Endothelial cell of umbilical vein (primary cell): ENCODE measurements at regions not wholly inside any gene's neighbourhood (a gene's known extent, or its start where the extent isn't known, plus 50 kb on each side); places are given as distances from the start of the nearest gene placed in this dataset.

Source experiments
- BruUV-seq: library from RNA; stranded (reverse); fragments of 400-500 nt; replicated peaks from 2 replicates; lab custom pipeline; 2021; lab: Mats Ljungman, UMichigan
- CTCF ChIA-PET: fragments of 300-600, 350-600 bp; sonication (Branson Sonifier 250); formaldehyde crosslinking; loops from one replicate; lab custom pipeline; 2021; ENCODE audit warnings: antibody characterized with exemption, inconsistent platforms; lab: Charles Lee
- POLR2A ChIA-PET: fragments of 300-600, 350-600 bp; sonication (Branson Sonifier 250); formaldehyde crosslinking; loops from one replicate; lab custom pipeline; 2021; ENCODE audit warnings: antibody characterized with exemption, inconsistent platforms; lab: Charles Lee
- DNase-seq: peaks from one replicate; pipeline ENCODE4 v3.0.0-alpha.2; 2011; ENCODE audit warnings: low read depth, low spot score
- FAIRE-seq: peaks from 2 replicates; lab custom pipeline; 2011; peaks lifted over from hg19 to GRCh38; lab: Jason Lieb, UNC
- H2AFZ ChIP-seq: 2 replicates; pipeline ENCODE4 v1.6.0; 2012; ENCODE audit warnings: low read depth, low read length, control low read depth, inconsistent platforms
- H3K27ac ChIP-seq: 2 replicates; pipeline ENCODE4 v1.5.1; 2011; ENCODE audit warnings: low read depth, mild to moderate bottlenecking, control low read depth, low read length, moderate library complexity; ENCODE audit not compliant: insufficient read depth
- H3K27me3 ChIP-seq, 2 experiments: 2 replicates each; pipeline versions ENCODE4 v1.6.0 to v1.6.1; 2011; ENCODE audit warnings: low read length in 2 of 2, mixed read lengths in 1 of 2; ENCODE audit not compliant: control insufficient read depth in 2 of 2, insufficient read depth in 2 of 2
- H3K36me3 ChIP-seq, 2 experiments: 2 replicates in 1 of 2; 3 replicates in 1 of 2; pipeline ENCODE4 v1.5.1; 2011; ENCODE audit warnings: low read length in 2 of 2, mild to moderate bottlenecking in 1 of 2, moderate library complexity in 1 of 2; ENCODE audit not compliant: control insufficient read depth in 2 of 2, insufficient read depth in 2 of 2; ENCODE audit errors: extremely low read depth in 1 of 2
- H3K4me1 ChIP-seq: 3 replicates; pipeline ENCODE4 v1.5.1; 2011; ENCODE audit warnings: mild to moderate bottlenecking, low read length; ENCODE audit not compliant: control insufficient read depth, insufficient read depth; ENCODE audit errors: extremely low read depth
- H3K4me2 ChIP-seq: 2 replicates; pipeline ENCODE4 v1.6.1; 2011; ENCODE audit warnings: low read length, control low read depth, mixed read lengths; ENCODE audit not compliant: insufficient read depth
- H3K4me3 ChIP-seq, 3 experiments: fragments of 200-600 bp in 1 of 3; sonication (generic), shearing (Covaris generic) in 1 of 3; replicated peaks in 1 of 3; 2 replicates each; pipeline ENCODE4 v1.5.1; 2011 to 2016; ENCODE audit warnings: control low read depth in 3 of 3, low read length in 3 of 3, mild to moderate bottlenecking in 2 of 3, inconsistent platforms in 1 of 3, low read depth in 1 of 3, moderate library complexity in 1 of 3; ENCODE audit not compliant: insufficient read depth in 1 of 3
- H3K79me2 ChIP-seq: 2 replicates; pipeline ENCODE4 v1.6.0; 2012; ENCODE audit warnings: low read length, inconsistent platforms; ENCODE audit not compliant: control insufficient read depth, insufficient read depth
- H3K9ac ChIP-seq: replicated peaks from 2 replicates; pipeline ENCODE3; 2011; ENCODE audit warnings: low read length, control low read depth; ENCODE audit not compliant: insufficient read depth; ENCODE audit errors: extremely low read depth
- H3K9me1 ChIP-seq: replicated peaks from 3 replicates; pipeline ENCODE4 v1.6.0; 2011; ENCODE audit warnings: mild to moderate bottlenecking, low read length; ENCODE audit not compliant: control insufficient read depth, insufficient read depth; ENCODE audit errors: extremely low read depth
- H3K9me3 ChIP-seq: replicated peaks from 2 replicates; pipeline ENCODE4 v1.5.1; 2012; ENCODE audit warnings: low read length, inconsistent platforms; ENCODE audit not compliant: control insufficient read depth, insufficient read depth
- H4K20me1 ChIP-seq: replicated peaks from 2 replicates; pipeline ENCODE3; 2011; ENCODE audit warnings: mild to moderate bottlenecking, low read length; ENCODE audit not compliant: control insufficient read depth, insufficient read depth; ENCODE audit errors: extremely low read depth
- CTCF ChIP-seq, 2 donors: IDR thresholded peaks; 1 replicate in 1 of 2; 2 replicates in 1 of 2; pipeline ENCODE4 v1.5.1; 2011; ENCODE audit warnings: low read length in 2 of 2, mild to moderate bottlenecking in 2 of 2, moderate library complexity in 2 of 2, control low read depth in 1 of 2, inconsistent platforms in 1 of 2, low read depth in 1 of 2; ENCODE audit not compliant: insufficient read depth in 1 of 2; ENCODE audit errors: extremely low read depth in 1 of 2
- EZH2 ChIP-seq: IDR thresholded peaks from 2 replicates; pipeline ENCODE4 v1.6.1; 2012; ENCODE audit warnings: borderline replicate concordance, low read depth, mild to moderate bottlenecking, moderate library complexity, low read length, inconsistent platforms; ENCODE audit not compliant: severe bottlenecking
- FOS ChIP-seq: IDR thresholded peaks from 2 replicates; pipeline ENCODE4 v1.6.1; 2011; ENCODE audit warnings: mild to moderate bottlenecking, low read length, moderate library complexity, borderline replicate concordance; ENCODE audit not compliant: insufficient read depth
- GATA2 ChIP-seq: IDR thresholded peaks from 2 replicates; pipeline ENCODE4 v1.7.0; 2011; ENCODE audit warnings: low read depth, mild to moderate bottlenecking, moderate library complexity, mixed read lengths, low read length; ENCODE audit not compliant: insufficient read length, insufficient read depth
- JUN ChIP-seq: IDR thresholded peaks from 2 replicates; pipeline ENCODE4 v1.6.1; 2011; ENCODE audit warnings: borderline replicate concordance, low read depth; ENCODE audit not compliant: insufficient read length, insufficient read depth
- MAX ChIP-seq: IDR thresholded peaks from 2 replicates; pipeline ENCODE4 v1.6.1; 2011; ENCODE audit not compliant: insufficient read depth, insufficient read length
- MYC ChIP-seq: IDR thresholded peaks from one replicate; pipeline ENCODE4 v1.6.1; 2011; ENCODE audit warnings: mild to moderate bottlenecking, low read depth, low read length
- POLR2A ChIP-seq: IDR thresholded peaks from 2 replicates; pipeline ENCODE4 v1.6.1; 2012; ENCODE audit warnings: low read depth, mild to moderate bottlenecking, control low read depth, low read length
- POLR2AphosphoS5 ChIP-seq: IDR thresholded peaks from 2 replicates; pipeline ENCODE4 v1.6.1; 2012; ENCODE audit warnings: low read depth, mild to moderate bottlenecking, control low read depth, low read length, moderate library complexity; ENCODE audit not compliant: insufficient read depth
- dilution Hi-C: fragments of 300-500 bp; cut with MboI; formaldehyde crosslinking; loops from one replicate; pipeline ENCODE4 v1.15.0; 2019; ENCODE audit warnings: low sequenced_read_pairs; ENCODE audit not compliant: extremely low pct_ligation_motif_present
- intact Hi-C: fragments of 100-400 bp; cut with micrococcal nuclease; formaldehyde crosslinking; loops from one replicate; pipeline ENCODE4 v1.10.0; 2022

GRCh38 chr10:29035721-29036120, 253.1 kb upstream of the LYZL1 start:
- ChIA-PET POLR2A (no interaction called here), CTCF (no interaction called here)
- H3K4me2 ChIP-seq: no peak overlapping the region
- TF ChIP-seq EZH2: no peak
- no peak for TF ChIP-seq JUN
- no peak for TF ChIP-seq POLR2AphosphoS5
- TF ChIP-seq CTCF (IDR thresholded peaks at IDR 0.05; ENCODE audit: extremely low read depth in 1 of 2, insufficient read depth in 1 of 2, low read depth in 1 of 2, low read length in 2 of 2): no peak
- TF ChIP-seq MAX: no peak
- no peak for TF ChIP-seq POLR2A
- no peak for TF ChIP-seq FOS
- TF ChIP-seq GATA2: no peak
- no peak for TF ChIP-seq MYC
- peaks cover 0 to 4% of the 10 kb centered on the region in 2 experiments for H3K27me3 ChIP-seq
- no peak for DNase-seq
- no peaks in the 10 kb centered on the region for H3K79me2 ChIP-seq
- FAIRE-seq: no peak
- no peak overlapping the region for H2AFZ ChIP-seq
- no peaks in the 10 kb centered on the region for H4K20me1 ChIP-seq
- dilution Hi-C loops: no loop called here
- intact Hi-C loops: no loop called here
- H3K27ac ChIP-seq: no peak overlapping the region
- H3K9me1 ChIP-seq: no peaks in the 10 kb centered on the region
- H3K4me3 ChIP-seq: no peak overlapping the region
- no peaks in the 10 kb centered on the region for H3K36me3 ChIP-seq
- H3K4me1 ChIP-seq: no peaks in the 10 kb centered on the region
- no TSS peak for BruUV-seq
- no peak overlapping the region for H3K9ac ChIP-seq
- no peaks in the 10 kb centered on the region for H3K9me3 ChIP-seq
